PC-3 (cell line): ENCODE measurements at regions not wholly inside any gene's neighbourhood (a gene's known extent, or its start where the extent isn't known, plus 50 kb on each side); places are given as distances from the start of the nearest gene placed in this dataset.

Experiments
- CTCF ChIP-seq: fragments of 300-600 bp; sonication (generic); conservative IDR thresholded peaks from 2 replicates; pipeline ENCODE4 v1.5.1; 2017; ENCODE audit warnings: antibody characterized with exemption, low read depth, mild to moderate bottlenecking, low read length
- EZH2phosphoT487 ChIP-seq: fragments of 300-600 bp; sonication (generic); IDR thresholded peaks from 2 replicates; pipeline ENCODE4 v1.6.1; 2018; ENCODE audit warnings: mild to moderate bottlenecking, antibody characterized with exemption, low read length, borderline replicate concordance

DNA sequence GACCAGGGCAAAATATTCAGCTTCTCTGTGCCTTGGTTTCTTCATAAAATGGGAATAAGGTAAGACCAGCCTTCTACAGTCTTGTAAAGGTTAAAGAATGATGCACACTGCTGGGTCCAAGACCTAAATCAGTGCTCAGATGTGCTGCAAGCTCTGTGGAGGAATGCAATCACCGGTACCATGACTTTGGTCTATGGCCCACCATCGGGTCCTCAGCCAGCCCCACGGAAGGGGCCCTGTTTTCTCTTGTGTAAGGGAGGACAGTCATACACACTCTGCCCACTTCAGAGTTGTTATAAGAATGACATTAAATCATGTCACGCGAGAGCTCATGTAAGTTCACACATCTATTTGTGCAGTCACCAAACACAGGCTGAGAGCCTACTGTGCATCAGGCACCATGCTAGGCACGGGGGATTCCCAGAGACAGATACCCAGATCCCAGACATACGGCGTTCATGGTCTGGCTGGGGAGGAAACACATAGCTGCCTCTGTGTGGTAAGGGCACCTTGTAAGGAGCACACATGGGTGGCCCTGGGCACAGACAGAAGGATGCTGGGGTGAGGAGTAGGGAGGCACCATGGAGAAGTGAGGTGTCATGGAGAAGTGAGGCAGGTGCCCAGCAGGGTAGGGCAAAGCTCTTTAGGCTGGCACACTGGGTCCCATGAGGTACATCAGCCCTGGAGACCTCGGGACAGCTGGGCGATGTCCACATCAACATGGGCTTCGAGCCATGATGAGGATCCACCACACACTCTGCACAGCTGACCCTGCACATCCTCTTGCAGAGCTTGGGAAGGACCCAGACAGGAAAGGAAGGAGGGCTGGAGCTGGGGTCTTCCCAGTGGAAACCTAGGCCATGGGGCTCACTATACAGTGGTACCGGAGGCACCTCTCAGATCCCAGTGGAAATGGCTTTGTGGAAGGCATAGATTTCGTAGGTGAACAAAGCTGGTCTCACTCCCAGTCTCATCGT, 190.4 kb upstream of the DIO3 start:
- no peak for TF ChIP-seq CTCF
- TF ChIP-seq EZH2phosphoT487: no peak
